SK-N-SH treated with all-trans-retinoic acid at 6 μM for 48 hours (cell line): ENCODE measurements at regions not wholly inside any gene's neighbourhood (a gene's known extent, or its start where the extent isn't known, plus 50 kb on each side); places are given as distances from the start of the nearest gene placed in this dataset.

Source experiments
- ATAC-seq: fragments of 200-7000 bp; cut with Tn5 transposase; 3 replicates; pipeline ENCODE4 v1.9.1; 2020; ENCODE audit warnings: mild to moderate bottlenecking, moderate library complexity
- ARNTL ChIP-seq: fragments of 450-650 bp; formaldehyde crosslinking; IDR thresholded peaks from 2 replicates; pipeline ENCODE4 v1.5.0; 2020; ENCODE audit warnings: low read depth, mild to moderate bottlenecking, moderate library complexity, borderline replicate concordance
- CREB5 ChIP-seq: fragments of 250-450 bp; sonication (Bioruptor Pico); IDR thresholded peaks from 2 replicates; pipeline ENCODE4 v1.5.1; 2020; ENCODE audit warnings: low read depth, mild to moderate bottlenecking, moderate library complexity
- CSRNP3 ChIP-seq: fragments of 250-450 bp; sonication (Bioruptor Pico); IDR thresholded peaks from 2 replicates; pipeline ENCODE4 v1.5.1; 2021; ENCODE audit warnings: mild to moderate bottlenecking, moderate library complexity
- ESRRG ChIP-seq: fragments of 250-450 bp; sonication (Bioruptor Pico); IDR thresholded peaks from 2 replicates; pipeline ENCODE4 v1.6.1; 2021; ENCODE audit warnings: mild to moderate bottlenecking
- GLIS3 ChIP-seq: fragments of 250-450 bp; sonication (Bioruptor Pico); IDR thresholded peaks from 2 replicates; pipeline ENCODE4 v1.5.0; 2020; ENCODE audit warnings: mild to moderate bottlenecking, moderate library complexity
- ISL1 ChIP-seq: fragments of 250-450 bp; sonication (Bioruptor Pico); IDR thresholded peaks from 2 replicates; pipeline ENCODE4 v2.1.2; 2022; ENCODE audit warnings: mild to moderate bottlenecking, moderate library complexity
- PATZ1 ChIP-seq: fragments of 250-450 bp; sonication (Bioruptor Pico); IDR thresholded peaks from 2 replicates; pipeline ENCODE4 v1.8.0; 2020; ENCODE audit warnings: mild to moderate bottlenecking, moderate library complexity, borderline replicate concordance
- RARB ChIP-seq: fragments of 250-450 bp; sonication (Bioruptor Pico); IDR thresholded peaks from 2 replicates; pipeline ENCODE4 v1.8.0; 2021; ENCODE audit warnings: mild to moderate bottlenecking, moderate library complexity
- SNAI2 ChIP-seq: fragments of 250-450 bp; sonication (Bioruptor Pico); IDR thresholded peaks from 2 replicates; pipeline ENCODE4 v1.5.0; 2020; ENCODE audit warnings: mild to moderate bottlenecking, moderate library complexity
- TCF4 ChIP-seq: fragments of 250-450 bp; sonication (Bioruptor Pico); IDR thresholded peaks from 2 replicates; pipeline ENCODE4 v1.8.0; 2021; ENCODE audit warnings: mild to moderate bottlenecking, moderate library complexity, borderline replicate concordance
- TOX ChIP-seq: fragments of 250-450 bp; sonication (Bioruptor Pico); IDR thresholded peaks from 2 replicates; pipeline ENCODE4 v1.8.0; 2021; ENCODE audit warnings: mild to moderate bottlenecking, moderate library complexity, borderline replicate concordance
- ZC3H10 ChIP-seq: fragments of 250-450 bp; sonication (Bioruptor Pico); IDR thresholded peaks from 2 replicates; pipeline ENCODE4 v1.5.1; 2021; ENCODE audit warnings: mild to moderate bottlenecking, moderate library complexity
- ZFP3 ChIP-seq: fragments of 250-450 bp; sonication (Bioruptor Pico); IDR thresholded peaks from 2 replicates; pipeline ENCODE4 v1.5.0; 2020; ENCODE audit warnings: mild to moderate bottlenecking, moderate library complexity
- ZFP30 ChIP-seq: fragments of 450-650 bp; formaldehyde crosslinking; IDR thresholded peaks from 2 replicates; pipeline ENCODE4 v1.5.0; 2022; ENCODE audit warnings: mild to moderate bottlenecking, moderate library complexity
- ZNF565 ChIP-seq: fragments of 450-650 bp; formaldehyde crosslinking; conservative IDR thresholded peaks from 2 replicates; pipeline ENCODE4 v1.5.0; 2020; ENCODE audit warnings: low read depth, mild to moderate bottlenecking, moderate library complexity
- ZNF70 ChIP-seq: fragments of 450-650 bp; formaldehyde crosslinking; IDR thresholded peaks from 2 replicates; pipeline ENCODE4 v1.5.0; 2020; ENCODE audit warnings: mild to moderate bottlenecking, moderate library complexity
- ZNF8 ChIP-seq: fragments of 450-650 bp; formaldehyde crosslinking; IDR thresholded peaks from 2 replicates; pipeline ENCODE4 v1.5.0; 2020; ENCODE audit warnings: mild to moderate bottlenecking, moderate library complexity

GRCh38 chr9:81499594-81499993, 189.8 kb downstream of the TLE1 start (continued):
- no peak for TF ChIP-seq PATZ1
- no peak for TF ChIP-seq ARNTL
- no peak for TF ChIP-seq ZNF8 (CRISPR knock-in tag)
- TF ChIP-seq TCF4 (CRISPR knock-in tag) = no peak

- peak; percentile 83 for ATAC-seq
- peak; percentile 83 for TF ChIP-seq ISL1 (CRISPR knock-in tag)
- TF ChIP-seq TOX (CRISPR knock-in tag) = no peak
- TF ChIP-seq, all 23 proteins: peak for 1
Observed at GRCh38 chr9:81499021-81499454, 190.3 kb downstream of the TLE1 start.

- ATAC-seq = no peak; the same call in 2 of the 3 replicates
- TF ChIP-seq ESRRG (CRISPR knock-in tag) (no peak), ZC3H10 (CRISPR knock-in tag) (no peak), TOX (CRISPR knock-in tag) (no peak), RARB (CRISPR knock-in tag) (no peak), ZNF70 (CRISPR knock-in tag) (no peak), TCF4 (CRISPR knock-in tag) (no peak), CREB5 (CRISPR knock-in tag) (no peak), ZFP30 (CRISPR knock-in tag) (no peak), CSRNP3 (CRISPR knock-in tag) (no peak), SNAI2 (CRISPR knock-in tag) (no peak), ZNF565 (CRISPR knock-in tag) (no peak)
Observed at GRCh38 chr9:81498576-81498975, 190.8 kb downstream of the TLE1 start.

- no peak for ATAC-seq
Observed at GRCh38 chr9:81497091-81497490, 192.3 kb downstream of the TLE1 start.

GRCh38 chr9:81492710-81493447, 196.5 kb downstream of the TLE1 start:
- ATAC-seq = peak; percentile 87
- TF ChIP-seq ISL1 (CRISPR knock-in tag) (peak; percentile 59; the same call in 1 of the 2 replicates), ESRRG (CRISPR knock-in tag) (no peak), CREB5 (CRISPR knock-in tag) (no peak), PATZ1 (no peak), GLIS3 (no peak), ZNF565 (CRISPR knock-in tag) (no peak)
- TF ChIP-seq, all 23 proteins: peak for 1

More at GRCh38 chr9:81497091-81497490, 192.3 kb downstream of the TLE1 start:
- TF ChIP-seq ISL1 (CRISPR knock-in tag) = peak; percentile 50
- TF ChIP-seq ZFP3 (CRISPR knock-in tag) = no peak
